SH-SY5Y (cell line): ENCODE measurements at regions not wholly inside any gene's neighbourhood (a gene's known extent, or its start where the extent isn't known, plus 50 kb on each side); places are given as distances from the start of the nearest gene placed in this dataset.

Experiments
- GATA2 ChIP-seq: IDR thresholded peaks from 2 replicates; pipeline ENCODE4 v1.6.1; 2011; ENCODE audit warnings: mild to moderate bottlenecking, low read depth, low read length
- GATA3 ChIP-seq: IDR thresholded peaks from 2 replicates; pipeline ENCODE4 v1.6.1; 2011; ENCODE audit warnings: low read depth, mild to moderate bottlenecking, low read length, moderate library complexity

DNA sequence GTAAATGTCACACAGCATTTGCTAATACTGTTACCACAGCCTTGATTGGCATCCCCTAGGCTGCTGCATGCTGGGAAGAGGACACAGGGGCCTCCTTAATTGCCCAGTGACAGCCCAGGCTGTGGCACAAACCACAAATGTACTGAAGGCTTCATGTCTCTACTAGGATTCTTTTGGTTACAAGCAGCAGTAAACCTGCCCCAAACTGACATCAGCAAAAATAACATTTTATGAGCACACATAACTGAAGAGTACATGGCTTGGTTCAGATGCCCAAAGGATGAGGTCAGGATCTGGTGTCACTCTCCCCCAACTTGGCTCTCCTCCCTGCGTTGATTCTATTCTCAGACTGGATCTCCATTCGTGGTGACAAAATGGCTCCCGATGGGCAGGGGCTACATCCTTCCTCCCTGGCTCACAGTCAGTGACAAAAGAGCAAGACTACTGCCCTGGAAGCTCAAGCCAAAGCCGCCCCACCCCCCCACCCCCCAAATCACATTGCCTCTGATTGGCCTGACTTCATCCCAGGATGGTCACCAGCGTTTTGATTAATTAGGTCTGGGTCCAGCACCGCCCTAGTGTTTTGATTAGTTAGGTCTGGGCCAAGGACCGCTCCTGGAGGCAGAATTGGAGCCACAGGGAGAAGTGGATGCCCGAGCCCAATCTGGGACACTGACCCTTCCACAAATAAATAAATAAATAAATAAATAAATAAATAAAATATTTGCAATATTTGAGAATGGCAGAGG is 180.5 kb upstream of the RBPJ start:
- TF ChIP-seq GATA2 (no peak), GATA3 (no peak)

DNA sequence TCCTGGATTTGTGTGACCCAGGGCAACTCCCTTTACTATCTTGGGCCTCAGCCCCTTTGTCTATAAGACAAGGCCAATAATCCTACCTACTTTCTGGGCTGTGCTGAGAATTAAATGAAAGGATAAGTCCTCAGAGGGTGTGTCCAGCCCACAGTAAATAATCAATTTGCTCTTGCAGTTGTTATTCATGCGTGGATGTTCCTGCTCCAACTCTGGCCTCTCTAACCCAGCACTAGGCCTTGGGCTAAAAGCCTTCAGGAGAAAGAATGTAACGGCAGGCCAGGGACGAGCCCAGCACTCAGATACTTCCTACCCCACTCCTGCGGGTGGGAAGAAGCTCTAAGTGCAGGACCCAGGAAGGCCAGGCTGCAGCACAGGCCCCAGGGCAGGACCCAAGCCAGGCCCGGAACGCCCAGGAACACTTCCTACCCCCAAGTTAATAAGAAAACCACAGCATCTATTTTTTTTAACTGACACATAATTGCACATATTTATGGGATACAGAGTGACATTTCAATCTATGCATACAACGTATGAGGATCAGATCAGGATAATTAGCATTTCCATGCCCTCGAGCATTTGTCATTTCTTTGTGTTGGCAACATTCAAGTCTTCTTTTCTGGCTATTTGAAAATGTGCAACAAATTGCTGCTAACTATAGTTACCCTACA is 179.6 kb upstream of the RBPJ start:
- TF ChIP-seq GATA3: no peak
- no peak for TF ChIP-seq GATA2

DNA sequence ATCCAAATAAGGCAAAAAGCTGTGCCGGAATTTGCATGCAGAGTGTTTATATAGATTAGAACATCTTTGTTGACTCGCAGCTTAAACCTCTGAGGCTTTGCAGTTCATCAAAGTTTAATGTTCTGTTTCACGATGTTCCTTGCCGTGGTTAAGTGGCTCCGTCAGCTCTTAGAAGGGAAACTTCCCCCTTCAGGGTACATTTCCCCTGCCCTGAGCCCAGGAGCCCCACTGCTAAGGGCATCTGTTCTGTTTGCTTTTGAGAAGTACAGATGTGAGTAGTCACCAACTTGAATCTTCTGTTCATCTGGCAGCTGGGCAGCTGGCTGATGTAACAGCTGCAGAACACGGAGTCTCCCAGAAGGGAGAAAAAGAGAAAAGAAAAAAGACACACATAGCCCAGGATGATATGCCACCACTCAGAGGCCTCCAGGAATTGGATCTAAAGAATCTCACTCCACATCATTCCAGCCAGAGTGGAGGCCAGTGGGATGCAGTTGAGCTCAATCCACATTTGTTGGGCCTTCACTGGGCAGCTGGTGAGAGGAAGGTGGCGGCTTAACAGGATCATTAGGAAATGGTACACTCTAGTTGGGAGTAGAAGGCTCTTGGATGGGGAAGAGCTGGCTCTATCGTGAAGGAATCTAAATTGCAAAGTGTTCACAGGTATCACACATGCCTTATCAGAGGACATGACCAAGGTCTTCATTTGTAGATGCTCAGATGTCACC is 178.7 kb upstream of the RBPJ start:
- TF ChIP-seq GATA2 (no peak), GATA3 (no peak)

DNA sequence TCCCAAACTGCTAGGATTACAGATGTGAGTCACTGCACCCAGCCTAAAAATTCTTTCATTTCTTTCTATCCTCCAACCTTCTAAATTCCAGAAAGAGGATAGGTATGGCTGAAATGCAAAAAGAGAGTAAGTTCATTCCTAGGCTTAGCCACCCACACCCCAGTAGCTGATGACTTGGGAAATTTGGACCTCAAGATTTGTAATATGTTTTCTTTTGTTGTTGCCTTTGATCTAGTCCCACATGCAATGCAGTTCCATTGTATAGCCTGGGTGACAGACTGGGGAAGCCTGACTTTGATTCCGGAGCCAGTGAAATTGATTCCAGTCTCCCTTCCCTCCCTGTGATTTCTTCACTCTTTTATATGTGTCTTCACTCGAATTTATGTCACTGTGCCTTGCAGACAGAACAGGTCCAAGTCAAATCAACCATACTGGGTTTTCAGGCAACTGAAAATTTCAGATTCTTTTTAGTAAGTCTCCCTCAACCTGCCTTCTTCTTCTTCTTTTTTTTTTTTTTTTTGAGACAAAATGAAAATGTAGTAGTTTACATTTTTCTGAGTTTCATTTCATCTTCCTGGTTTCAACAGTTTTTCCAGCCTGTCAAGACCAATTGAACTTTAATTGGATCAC is 176.2 kb upstream of the RBPJ start:
- TF ChIP-seq GATA3: no peak
- no peak for TF ChIP-seq GATA2

DNA sequence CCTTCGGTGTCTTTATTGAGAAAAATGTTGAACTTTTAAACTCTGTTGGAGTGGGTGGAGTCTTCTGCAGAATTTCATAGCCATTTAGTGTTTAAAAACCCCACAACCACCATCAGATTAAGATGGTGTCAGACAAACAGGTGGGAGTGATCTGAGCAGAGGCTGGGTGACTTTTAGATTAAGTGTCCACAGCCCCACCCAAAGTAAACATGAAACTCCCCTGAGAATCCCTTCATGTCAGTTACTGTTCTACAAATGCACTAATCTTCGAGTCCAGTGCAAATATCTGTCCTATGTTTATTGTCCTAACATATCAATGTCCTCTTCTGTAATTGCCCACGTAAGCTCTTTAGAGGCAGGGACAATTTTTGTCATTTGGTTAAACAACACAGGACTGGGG is 175.6 kb upstream of the RBPJ start:
- TF ChIP-seq GATA2: no peak
- no peak for TF ChIP-seq GATA3

DNA sequence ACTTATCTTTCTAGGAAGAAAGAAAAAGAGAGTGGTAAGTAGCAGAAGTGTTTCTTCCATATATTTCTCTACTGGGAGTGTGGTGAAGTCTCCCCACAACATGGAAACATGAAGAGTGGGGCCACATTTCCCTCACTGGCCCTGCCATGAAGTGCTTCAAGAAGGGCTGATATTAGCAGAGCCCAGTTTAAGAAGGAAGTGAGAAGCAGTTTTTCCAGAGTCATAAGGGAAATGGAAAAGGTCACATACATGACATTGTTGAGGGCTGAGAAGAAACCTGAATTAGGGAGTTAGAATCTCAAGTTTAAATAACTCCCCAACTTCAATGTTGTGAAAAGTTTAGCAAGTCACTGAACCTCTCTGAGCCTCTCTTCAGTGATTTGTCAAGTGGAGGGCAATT is 171.9 kb upstream of the RBPJ start:
- TF ChIP-seq GATA3: no peak
- no peak for TF ChIP-seq GATA2

DNA sequence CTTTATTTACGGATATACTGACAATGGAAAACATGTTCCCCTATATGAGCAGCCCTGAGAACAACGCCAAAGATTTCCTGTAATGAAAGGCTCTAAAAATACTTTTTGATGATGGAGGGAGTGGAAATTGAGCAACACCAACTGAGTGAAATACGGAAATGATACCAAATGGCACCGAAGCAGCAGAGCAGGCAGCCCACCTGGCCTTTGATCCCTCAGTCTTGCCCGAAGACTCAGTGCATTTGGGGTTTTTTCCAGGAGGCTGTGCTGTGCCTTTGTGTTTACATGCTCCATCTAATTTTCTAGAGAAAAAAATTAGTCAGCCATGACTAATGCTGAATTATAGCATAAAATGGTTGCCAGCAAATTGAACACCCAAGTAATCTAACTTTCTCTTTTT is 169.9 kb upstream of the RBPJ start:
- no peak for TF ChIP-seq GATA3

DNA sequence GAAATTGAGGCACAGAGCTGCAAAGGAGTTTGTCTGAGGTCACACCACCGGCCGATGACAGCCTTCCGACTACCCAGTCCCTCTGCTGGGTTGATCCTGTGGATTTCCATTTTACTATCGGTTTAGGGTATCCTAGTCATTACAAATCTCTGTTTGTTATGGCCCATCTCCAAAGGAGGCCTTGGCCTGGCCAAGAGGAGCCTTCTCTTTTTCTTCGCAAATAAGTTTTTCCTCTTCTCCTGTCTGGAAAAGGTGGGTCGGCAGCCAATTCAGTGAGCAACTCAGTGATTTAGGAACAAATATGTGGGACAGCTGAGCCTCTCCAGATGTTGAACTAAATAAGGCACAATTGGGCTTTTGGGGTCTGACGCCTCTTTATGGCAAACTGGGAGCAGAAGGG is 169.2 kb upstream of the RBPJ start:
- no peak for TF ChIP-seq GATA2
- no peak for TF ChIP-seq GATA3

DNA sequence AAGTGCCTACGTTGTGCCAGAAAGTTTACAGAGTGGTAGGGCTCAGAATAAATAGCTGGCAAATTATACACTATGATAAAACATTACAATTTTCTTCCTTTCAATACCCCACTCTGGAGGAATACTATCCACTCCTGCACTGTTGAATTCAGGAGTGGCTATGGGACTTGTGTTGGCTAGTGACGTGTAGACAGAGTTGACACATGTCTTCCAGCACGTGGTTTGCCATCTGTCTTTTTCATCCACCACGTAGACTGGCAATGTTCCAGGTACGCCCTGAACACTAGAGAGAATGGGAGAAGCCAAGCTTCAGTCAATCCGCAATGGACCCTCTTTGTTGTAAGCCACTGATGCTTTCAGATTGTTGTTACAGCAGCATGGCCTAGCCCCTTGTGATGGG is 168.8 kb upstream of the RBPJ start:
- TF ChIP-seq GATA2: no peak
- TF ChIP-seq GATA3: no peak

DNA sequence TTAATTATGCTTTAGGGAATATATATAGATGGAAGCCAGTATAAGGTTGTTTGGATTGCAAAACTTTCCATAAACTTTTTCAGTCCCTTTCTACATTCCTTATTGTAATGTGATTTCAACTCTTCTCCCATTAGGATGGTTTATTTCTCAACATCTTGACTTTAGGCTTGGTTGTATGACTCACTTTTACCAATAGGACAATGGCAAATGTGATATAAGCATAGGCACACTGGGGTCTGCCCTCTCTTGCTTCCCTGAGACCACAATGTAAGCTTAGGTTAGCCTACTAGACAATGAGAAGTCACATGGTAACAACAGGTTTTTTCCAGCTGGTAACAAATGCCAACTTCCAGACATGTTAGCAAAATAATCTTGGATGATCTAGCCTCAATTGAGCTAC is 163.3 kb upstream of the RBPJ start:
- TF ChIP-seq GATA2 (no peak), GATA3 (no peak)

DNA sequence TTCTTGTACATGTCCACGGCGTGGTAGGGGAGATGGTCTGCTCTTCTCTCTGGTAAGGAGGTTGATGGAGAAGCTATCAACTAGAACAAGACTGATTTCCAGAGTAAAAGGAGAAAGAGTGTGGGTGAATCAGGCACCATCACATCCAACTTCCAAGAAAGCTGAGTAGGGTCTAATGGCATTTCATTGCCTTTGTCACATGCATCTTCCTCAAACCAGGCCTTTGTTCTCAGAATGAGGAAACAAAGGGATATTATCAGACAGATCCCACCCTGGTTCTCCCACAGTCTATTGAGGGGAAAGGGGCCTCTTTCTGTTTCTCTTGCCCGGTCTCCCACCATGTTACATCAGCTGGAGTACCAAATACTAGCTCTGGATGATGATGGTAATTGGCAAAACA is 160.2 kb upstream of the RBPJ start:
- no peak for TF ChIP-seq GATA2
- TF ChIP-seq GATA3: no peak

DNA sequence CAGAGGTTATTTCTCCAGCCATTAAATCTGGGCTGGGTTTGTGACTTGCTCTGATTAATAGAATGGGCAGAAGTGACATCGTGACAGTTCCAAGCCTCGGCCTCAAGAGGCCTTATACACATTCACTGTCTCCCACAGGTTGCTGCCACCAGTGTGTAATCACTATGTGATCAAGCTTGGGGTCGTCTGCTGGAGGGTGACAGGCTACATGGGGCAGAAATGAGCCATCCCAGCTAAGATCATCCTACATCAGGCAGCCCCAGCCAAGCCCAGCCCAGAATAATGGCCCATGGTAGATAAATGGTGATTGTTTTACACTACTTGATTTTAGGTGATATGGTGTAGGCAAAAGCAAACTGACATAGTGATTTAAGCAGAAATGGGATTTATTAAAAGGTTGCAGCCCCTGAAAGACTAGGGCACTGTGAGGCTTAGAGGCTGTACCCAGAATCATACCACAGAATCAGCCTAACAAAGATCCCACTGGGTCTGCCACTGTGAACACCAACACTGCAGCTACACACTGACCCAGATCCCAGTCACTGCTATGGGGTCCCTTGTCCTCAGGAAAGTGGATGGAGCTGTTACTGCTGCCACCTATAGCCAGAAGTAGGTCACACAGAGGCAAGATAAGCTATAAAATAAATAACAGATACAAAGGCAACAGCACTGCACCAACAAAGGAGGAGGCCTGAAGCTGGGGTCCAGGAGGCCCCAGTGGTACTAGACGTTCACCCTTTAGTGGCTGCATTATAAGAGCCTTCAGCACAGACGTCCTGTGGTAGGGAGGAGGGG is 159.6 kb upstream of the RBPJ start:
- no peak for TF ChIP-seq GATA3
- no peak for TF ChIP-seq GATA2

DNA sequence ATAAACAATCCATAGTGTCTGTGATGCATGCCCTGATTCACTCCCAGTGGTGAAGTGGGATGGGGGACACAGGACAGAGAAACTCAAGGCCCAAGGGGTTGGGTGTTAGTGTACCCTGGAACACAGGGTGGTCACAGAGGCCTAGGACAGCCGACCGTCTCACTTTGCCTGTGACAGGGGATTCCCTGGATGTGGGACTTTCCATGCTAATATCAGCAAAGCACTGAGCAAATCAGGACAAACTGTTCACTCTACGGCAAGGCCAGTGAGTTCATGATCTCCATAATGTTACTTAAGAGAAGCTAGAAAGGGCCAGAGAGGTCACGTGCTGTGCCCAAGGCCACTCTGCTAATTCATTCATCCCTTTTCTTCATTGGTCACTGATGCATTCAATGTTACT is 158.7 kb upstream of the RBPJ start:
- TF ChIP-seq GATA2 (no peak), GATA3 (no peak)

DNA sequence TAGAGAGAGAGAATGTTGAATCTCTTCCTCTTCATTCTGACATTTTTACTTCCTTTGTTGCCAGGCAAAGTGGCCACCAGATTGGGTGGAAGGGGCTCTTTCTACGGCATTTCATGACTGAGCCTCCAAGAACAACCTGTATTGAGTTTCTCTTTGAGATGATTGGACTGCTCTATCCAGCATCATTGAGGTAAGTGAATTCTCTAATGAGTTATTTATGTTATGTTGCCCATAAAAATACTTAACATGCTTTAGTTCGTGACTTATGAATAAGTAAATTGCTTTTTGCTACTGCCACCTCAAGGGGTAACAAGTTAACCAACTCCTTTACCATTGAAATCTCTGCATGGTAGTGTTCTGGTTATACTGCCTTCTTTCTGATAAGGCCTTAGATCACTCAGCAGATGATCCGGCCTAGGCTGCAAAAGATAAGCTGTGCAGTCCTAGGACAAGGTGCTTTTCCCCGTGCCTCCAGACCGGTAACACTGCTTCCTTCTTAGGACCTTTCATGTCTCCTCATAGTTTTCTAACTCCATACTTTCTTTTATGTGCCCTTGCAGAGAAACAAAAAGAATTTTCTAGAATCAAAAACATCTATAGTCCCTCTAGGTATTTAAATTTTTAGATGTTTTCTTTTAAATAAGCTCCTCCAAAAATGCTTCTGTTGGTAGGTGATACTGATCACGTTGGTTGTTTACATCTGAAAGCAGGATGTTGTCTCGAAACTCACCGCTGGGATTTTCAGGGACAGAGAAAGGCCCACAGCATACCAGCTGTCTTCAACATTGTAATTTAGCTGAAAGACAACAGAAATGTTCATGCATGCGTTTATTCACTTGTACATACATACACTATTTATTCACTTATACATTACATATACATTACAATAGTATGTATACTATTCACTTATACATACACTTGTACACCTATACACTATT is 157.1 kb upstream of the RBPJ start:
- TF ChIP-seq GATA2: no peak
